DND-41 (cell line): ENCODE measurements at regions not wholly inside any gene's neighbourhood (a gene's known extent, or its start where the extent isn't known, plus 50 kb on each side); places are given as distances from the start of the nearest gene placed in this dataset.

Experiments used
- CTCF ChIP-seq: IDR thresholded peaks from 2 replicates; pipeline ENCODE4 v1.5.1; 2012; ENCODE audit warnings: borderline replicate concordance, low read length, moderate library complexity, mild to moderate bottlenecking; ENCODE audit not compliant: poor library complexity, severe bottlenecking; ENCODE audit errors: extremely low read depth
- EZH2 ChIP-seq: IDR thresholded peaks from 3 replicates; pipeline ENCODE4 v1.6.1; 2012; ENCODE audit warnings: borderline replicate concordance, low read depth, mild to moderate bottlenecking, moderate library complexity, low read length, inconsistent platforms; ENCODE audit not compliant: severe bottlenecking

- TF ChIP-seq CTCF (no peak), EZH2 (no peak)
Measured at GRCh38 chr13:54637366-54637765, 1608.8 kb downstream of the OLFM4 start.
